NCI-H460 (cell line): ENCODE measurements at regions not wholly inside any gene's neighbourhood (a gene's known extent, or its start where the extent isn't known, plus 50 kb on each side); places are given as distances from the start of the nearest gene placed in this dataset.
"Not testable (repeated sequence)": the region's sequence is repeated elsewhere in the genome, so short reads cannot be mapped to it uniquely, and the experiment has no call there.

ENCODE experiments used
- DNase-seq: peaks from one replicate; pipeline ENCODE4 v3.0.0-alpha.2; 2016; ENCODE audit warnings: low read depth; ENCODE audit errors: extremely low read depth

DNA sequence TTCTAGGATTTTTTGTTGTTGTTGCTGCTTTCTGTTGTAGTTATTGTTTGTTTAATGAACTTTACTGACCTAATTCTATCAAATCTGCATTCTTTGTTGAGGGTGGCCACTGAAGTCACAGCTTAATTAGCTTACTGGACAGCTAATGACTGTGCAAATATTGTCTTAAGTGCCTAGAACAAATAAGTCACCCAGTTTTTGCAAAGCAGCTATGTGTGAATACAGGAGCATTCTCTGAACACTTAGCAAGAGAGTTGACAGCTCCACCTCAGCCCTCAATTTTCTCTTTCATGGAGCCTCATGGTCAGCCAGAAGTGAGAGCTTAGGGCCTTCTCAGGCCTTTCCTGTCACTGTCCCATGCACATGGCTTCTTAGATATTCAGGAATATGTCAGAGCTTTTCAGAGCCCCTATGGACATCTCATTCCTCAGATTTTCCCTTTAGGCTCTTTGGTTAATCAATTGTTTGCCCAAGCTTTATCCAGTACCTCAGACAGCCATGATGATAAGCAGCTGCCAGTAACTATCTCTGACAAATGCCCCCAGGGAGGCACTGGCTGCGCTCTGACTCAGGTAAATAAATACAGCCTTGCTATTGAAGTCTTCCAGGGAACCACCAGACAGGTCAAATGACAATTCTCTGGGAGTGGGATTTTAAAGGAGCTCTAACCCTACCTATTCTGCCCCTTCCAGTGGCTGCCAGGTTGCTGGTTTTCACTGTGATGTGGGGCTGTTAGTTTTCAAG is 241.4 kb upstream of the IL12B start:
- DNase-seq: no peak

DNA sequence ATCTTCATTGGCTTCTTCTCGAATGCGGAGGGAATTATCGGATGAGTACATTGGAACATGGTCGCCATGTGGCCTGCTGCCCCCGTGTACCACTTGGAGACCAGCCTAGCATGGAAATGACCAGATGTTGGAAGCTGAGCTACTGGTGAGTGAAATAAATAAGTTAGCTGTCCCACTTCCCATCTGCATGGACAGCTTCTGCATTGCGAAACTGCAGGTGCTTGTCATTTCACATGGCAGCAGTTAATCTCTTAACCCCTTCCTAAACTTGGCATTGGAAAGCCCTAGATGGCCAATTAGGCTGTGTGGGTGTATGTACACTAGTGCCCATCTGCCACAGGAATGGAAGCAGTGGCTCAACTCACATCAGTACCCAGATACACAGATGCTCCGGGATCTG is 246.6 kb upstream of the IL12B start:
- DNase-seq: no peak

GRCh38 chr5:159581502-159582249 is 251.4 kb upstream of the IL12B start:
- peak; percentile 21 for DNase-seq

- no peak for DNase-seq
These were observed 252.7 kb upstream of the IL12B start for GRCh38 chr5:159582756-159583541.

DNA sequence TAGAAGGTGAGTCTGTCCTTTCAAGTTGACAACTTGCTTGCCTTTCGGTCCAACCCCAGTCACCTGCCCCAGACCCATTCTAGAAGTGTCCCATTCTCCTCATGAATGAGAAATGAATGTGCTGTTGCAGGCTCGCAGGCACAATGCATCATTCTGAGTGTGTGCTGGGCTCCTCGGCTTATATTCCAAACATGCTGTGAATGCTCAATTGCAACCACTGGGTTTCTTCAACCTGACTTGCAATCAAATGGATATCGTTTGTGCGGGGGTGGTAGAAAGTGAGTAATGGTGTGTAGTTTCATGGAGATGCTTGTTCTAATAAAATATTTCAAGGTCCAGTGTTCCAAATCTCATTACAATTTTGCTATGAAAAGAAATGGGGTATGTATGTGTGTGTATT is 256.6 kb upstream of the IL12B start:
- no peak for DNase-seq

DNA sequence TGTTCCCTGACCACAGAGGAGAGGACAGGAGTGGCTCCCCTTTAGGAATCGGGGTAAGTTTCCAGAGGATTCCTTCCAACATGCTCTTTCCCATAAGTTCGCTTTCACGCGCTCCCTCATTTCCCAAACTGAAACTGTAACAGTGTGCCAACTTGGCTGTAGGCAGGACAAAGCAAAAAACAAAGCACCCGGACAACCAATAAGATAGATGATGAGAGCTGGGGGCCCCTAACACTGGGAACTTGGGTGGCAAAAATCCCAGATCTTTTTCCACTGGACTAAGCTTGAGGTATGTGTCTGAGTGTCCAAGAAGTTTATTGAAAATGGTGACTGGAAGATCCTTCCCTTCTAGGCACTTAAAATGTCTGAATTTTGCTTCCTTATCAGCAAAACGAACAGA is 258.7 kb upstream of the IL12B start:
- no peak for DNase-seq

- no peak for DNase-seq
These were observed 263.3 kb upstream of the IL12B start for GRCh38 chr5:159593518-159594073.

- not testable (repeated sequence) for DNase-seq
These were observed 265.3 kb upstream of the IL12B start for GRCh38 chr5:159595561-159595960.

GRCh38 chr5:159601216-159601615 is 270.9 kb upstream of the IL12B start:
- no peak for DNase-seq

DNA sequence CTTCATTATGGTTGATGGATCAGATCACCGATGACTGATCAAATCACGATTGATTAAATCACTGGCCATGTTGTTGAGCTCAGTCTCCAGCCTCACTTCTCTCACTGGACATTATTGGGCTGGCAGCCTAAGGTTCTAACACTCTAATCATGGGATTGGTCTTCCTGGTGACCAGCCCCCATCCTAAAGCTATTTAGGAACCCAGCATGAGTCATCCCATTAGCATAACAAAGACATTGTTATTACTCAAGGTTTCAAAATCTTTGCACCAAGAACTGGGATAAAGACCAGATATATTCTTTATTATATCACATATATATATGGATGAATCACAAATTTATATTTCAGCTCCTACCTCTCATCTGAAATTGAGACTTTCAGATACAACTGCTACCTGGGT is 272.1 kb upstream of the IL12B start:
- no peak for DNase-seq

DNA sequence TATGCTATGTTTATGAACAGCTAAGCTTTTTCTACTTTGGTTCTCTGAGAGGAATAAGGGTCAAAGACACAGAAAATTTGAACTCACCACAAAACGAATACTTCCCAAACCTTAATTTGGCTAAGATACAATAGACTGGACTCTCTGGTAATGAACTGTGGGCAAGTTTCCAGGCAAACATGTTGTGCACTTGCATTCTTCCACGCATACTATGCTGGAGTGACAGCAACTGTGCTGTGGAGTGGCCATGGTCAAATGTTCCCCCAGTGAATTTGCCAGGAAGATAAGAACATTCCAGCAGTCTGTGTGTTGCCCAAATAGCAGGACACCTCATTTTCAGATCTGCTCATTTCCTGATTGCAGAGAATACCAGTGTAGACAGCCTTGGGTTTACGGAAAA is 275.3 kb upstream of the IL12B start:
- DNase-seq: no peak

- no peak for DNase-seq
These were observed 279.1 kb upstream of the IL12B start for GRCh38 chr5:159609359-159609758.

DNA sequence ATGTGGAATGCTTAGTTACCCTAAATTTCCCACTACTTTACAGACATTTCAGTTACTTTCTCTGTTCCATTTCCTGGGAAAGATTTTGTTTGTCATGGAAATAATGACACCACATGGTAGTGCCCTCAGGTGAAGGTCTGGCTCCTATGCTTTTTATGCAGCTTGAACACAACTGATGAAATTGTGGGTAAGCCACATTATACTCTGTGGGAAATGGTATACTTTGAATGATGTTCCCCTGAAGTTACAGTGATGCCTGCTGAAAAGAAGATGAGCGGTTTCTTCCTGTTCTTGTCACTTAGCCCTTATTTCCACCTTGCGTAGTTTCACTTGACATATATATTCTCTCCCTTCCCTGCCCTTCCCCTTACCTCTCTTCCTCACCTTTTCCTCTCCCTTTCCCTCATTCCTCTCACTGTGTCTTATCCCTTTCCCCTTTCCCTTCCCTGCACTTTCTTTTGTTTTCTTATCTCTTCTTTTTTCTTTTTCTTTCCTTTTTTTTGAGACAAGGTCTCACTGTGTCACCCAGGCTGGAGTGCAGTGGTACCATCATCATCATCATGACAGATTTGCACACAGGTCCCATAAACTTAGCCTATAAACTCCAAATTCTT is 280.8 kb upstream of the IL12B start:
- DNase-seq: no peak

- no peak for DNase-seq
These were observed 286.7 kb upstream of the IL12B start for GRCh38 chr5:159616952-159617351.

GRCh38 chr5:159619826-159620225 is 289.5 kb upstream of the IL12B start:
- no peak for DNase-seq

- DNase-seq: no peak
These were observed 290.7 kb upstream of the IL12B start for GRCh38 chr5:159620853-159621540.

GRCh38 chr5:159628703-159629102 is 287.6 kb upstream of the ADRA1B start:
- DNase-seq: no peak

DNA sequence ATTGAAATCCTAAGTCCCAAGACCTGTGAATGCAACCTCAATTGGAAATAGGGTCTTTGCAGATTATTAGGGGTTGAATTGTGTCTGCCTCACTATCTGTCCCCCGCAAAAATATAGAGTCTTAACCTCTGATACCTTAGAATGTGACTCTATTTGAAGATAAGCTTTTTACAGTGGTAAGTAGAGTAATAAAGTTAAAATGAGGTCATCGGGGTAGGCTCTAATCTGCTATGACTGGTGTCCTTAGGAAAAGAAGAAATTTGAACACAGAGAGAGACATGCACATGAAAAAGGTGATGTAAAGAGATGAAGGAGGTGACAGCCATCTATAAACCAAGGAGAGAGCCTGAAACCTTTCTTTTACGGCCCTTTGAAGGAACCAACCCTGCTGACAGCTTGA is 287.1 kb upstream of the ADRA1B start:
- DNase-seq: no peak

GRCh38 chr5:159630545-159630944 is 285.7 kb upstream of the ADRA1B start:
- DNase-seq: no peak

DNA sequence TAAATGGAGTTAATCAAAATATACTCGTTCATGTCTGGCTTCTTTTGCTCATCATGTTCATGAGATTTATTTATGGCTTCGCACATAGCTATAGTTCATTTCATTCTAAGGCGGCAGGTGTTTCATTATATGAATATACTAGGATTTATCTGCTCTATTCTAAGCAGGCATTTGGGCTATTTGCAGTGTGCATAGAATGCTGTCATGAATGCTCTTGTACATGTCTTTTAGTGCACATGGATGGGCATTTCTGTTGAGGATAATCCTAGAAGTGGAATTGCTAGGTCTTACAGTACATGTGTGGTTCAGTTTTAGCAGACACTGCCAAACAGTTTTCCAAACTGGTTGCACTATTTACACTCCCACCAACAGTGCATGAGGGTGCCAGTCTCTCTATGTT is 285.3 kb upstream of the ADRA1B start:
- DNase-seq: no peak
